Transverse colon (tissue), 4 donors: ENCODE measurements at regions not wholly inside any gene's neighbourhood (a gene's known extent, or its start where the extent isn't known, plus 50 kb on each side); places are given as distances from the start of the nearest gene placed in this dataset.

ENCODE experiments used
- DNase-seq: peaks from one replicate; pipeline ENCODE4 v3.0.0-alpha.2; 2019
- H3K27ac ChIP-seq, 4 donors: fragments of 200-600 bp; sonication (generic); 2 replicates each; pipeline ENCODE4 v1.5.1; 2016 to 2018; ENCODE audit warnings: inconsistent platforms in 4 of 4
- H3K27me3 ChIP-seq: fragments of 200-600 bp; sonication (generic); 2 replicates; pipeline ENCODE4 v1.5.1; 2017; ENCODE audit warnings: inconsistent platforms
- H3K36me3 ChIP-seq, 4 donors: fragments of 200-600 bp; sonication (generic); 2 replicates each; pipeline ENCODE4 v1.5.1; 2017 to 2019; ENCODE audit warnings: inconsistent platforms in 4 of 4
- H3K4me1 ChIP-seq, 4 donors: fragments of 200-600 bp; sonication (generic); 2 replicates each; pipeline ENCODE4 v1.5.1; 2017 to 2020; ENCODE audit warnings: inconsistent platforms in 4 of 4
- H3K4me3 ChIP-seq, 4 donors: fragments of 200-600 bp; sonication (generic); 1 replicate in 1 of 4; 2 replicates in 3 of 4; pipeline versions ENCODE4 v1.5.1 to v1.6.1; 2017 to 2019; ENCODE audit warnings: inconsistent platforms in 4 of 4
- H3K9me3 ChIP-seq, 2 donors: fragments of 200-600 bp; sonication (generic); 2 replicates each; pipeline ENCODE4 v1.5.1; 2017 to 2019; ENCODE audit warnings: inconsistent platforms in 2 of 2
- CTCF ChIP-seq, 5 experiments: fragments of 200-600 bp in 3 of 5; fragments of 450-650 bp in 2 of 5; sonication (generic) in 3 of 5; IDR thresholded peaks; 1 replicate in 2 of 5; 2 replicates in 3 of 5; pipeline ENCODE4 v1.5.1; 2016 to 2017; ENCODE audit warnings: antibody characterized with exemption in 5 of 5, inconsistent platforms in 3 of 5, mild to moderate bottlenecking in 2 of 5, moderate library complexity in 1 of 5
- EP300 ChIP-seq: sonication (generic); formaldehyde crosslinking; IDR thresholded peaks from one replicate; pipeline ENCODE4 v1.6.1; 2017; ENCODE audit warnings: antibody characterized with exemption, low read depth
- POLR2A ChIP-seq: fragments of 450-650 bp; IDR thresholded peaks from one replicate; pipeline ENCODE4 v1.6.1; 2016; ENCODE audit warnings: antibody characterized with exemption, mild to moderate bottlenecking, moderate library complexity
- POLR2AphosphoS5 ChIP-seq, 3 donors: sonication (generic); formaldehyde crosslinking; IDR thresholded peaks; one replicate each; pipeline ENCODE4 v1.6.1; 2016; ENCODE audit warnings: antibody characterized with exemption in 3 of 3
- WGBS, 2 donors: methylation state at CpG; one replicate each; pipeline ENCODE4 v1.1.5; 2018; ENCODE audit warnings: low coverage in 1 of 2; 5-methylcytosine and 5-hydroxymethylcytosine counted together
- in situ Hi-C, 4 donors: fragments of 200-750 bp; cut with MboI; loops; one replicate each; pipeline versions ENCODE4 v1.15.0 to v1.15.1; 2017; ENCODE audit warnings: low sequenced_read_pairs in 3 of 4, low pct_ligation_motif_present in 1 of 4, low pct_unique_long_range_greater_than_20kb in 1 of 4
- intact Hi-C: fragments of 100-400 bp; cut with DNase I; formaldehyde crosslinking; loops from one replicate; pipeline ENCODE4 v1.15.1; 2023; ENCODE audit warnings: low total_unique reads

- intact Hi-C loops: no loop called here
- no peak for DNase-seq
- no peaks in the 10 kb centered on the region for H3K9me3 ChIP-seq
- H3K4me1 ChIP-seq: no peaks in the 10 kb centered on the region
- in situ Hi-C loops: no loop called here
- WGBS, 2 donors: 74 to 75% methylated on average over 2 of the region's 2 CpGs
- no peaks in the 10 kb centered on the region for H3K27me3 ChIP-seq
- no peak overlapping the region for H3K27ac ChIP-seq
- no peak for TF ChIP-seq CTCF (IDR thresholded peaks at IDR 0.05)
- H3K36me3 ChIP-seq: no peaks in the 10 kb centered on the region
- no peak overlapping the region for H3K4me3 ChIP-seq
These were observed 280.3 kb downstream of the KLF5 start for GRCh38 chr13:73339086-73339485.

GRCh38 chr13:73338389-73338788 is 279.6 kb downstream of the KLF5 start:
- no peak for DNase-seq
- WGBS, 2 donors: 72 to 83% methylated on average over 3 of the region's 3 CpGs
- Histone ChIP-seq H3K36me3 (no peaks in the 10 kb centered on the region), H3K4me3 (no peak overlapping the region), H3K27ac (no peak overlapping the region), H3K27me3 (no peaks in the 10 kb centered on the region), H3K4me1 (no peaks in the 10 kb centered on the region), H3K9me3 (no peaks in the 10 kb centered on the region)
- intact Hi-C loops: no loop called here
- in situ Hi-C loops: no loop called here
- TF ChIP-seq CTCF (IDR thresholded peaks at IDR 0.05) (no peak), POLR2AphosphoS5 (IDR thresholded peaks at IDR 0.05) (no peak), EP300 (no peak), POLR2A (no peak)

GRCh38 chr13:73337532-73337931 is 278.7 kb downstream of the KLF5 start:
- no peaks in the 10 kb centered on the region for H3K36me3 ChIP-seq
- H3K27me3 ChIP-seq: no peaks in the 10 kb centered on the region
- H3K9me3 ChIP-seq: no peaks in the 10 kb centered on the region
- H3K4me3 ChIP-seq: no peak overlapping the region
- H3K27ac ChIP-seq: no peak overlapping the region
- 88 to 96% methylated on average over 2 of the region's 2 CpGs for WGBS, 2 donors
- in situ Hi-C loops (no loop called here), intact Hi-C loops (no loop called here)
- no peak for DNase-seq
- no peaks in the 10 kb centered on the region for H3K4me1 ChIP-seq
- no peak for TF ChIP-seq POLR2A

- intact Hi-C loops: no loop called here
- no peaks in the 10 kb centered on the region for H3K4me1 ChIP-seq
- no peaks in the 10 kb centered on the region for H3K27me3 ChIP-seq
- no peaks in the 10 kb centered on the region for H3K9me3 ChIP-seq
- no peak overlapping the region for H3K4me3 ChIP-seq
- TF ChIP-seq CTCF (IDR thresholded peaks at IDR 0.05) (no peak), POLR2A (no peak), EP300 (no peak), POLR2AphosphoS5 (IDR thresholded peaks at IDR 0.05) (no peak)
- in situ Hi-C loops: no loop called here
- 68 to 88% methylated on average over 4 of the region's 4 CpGs for WGBS, 2 donors
- no peaks in the 10 kb centered on the region for H3K36me3 ChIP-seq
- H3K27ac ChIP-seq: no peak overlapping the region
- DNase-seq: no peak
These were observed 278.0 kb downstream of the KLF5 start for GRCh38 chr13:73336773-73337172.

- WGBS, 2 donors: 85 to 92% methylated on average over 4 to 7 of the region's 7 CpGs
- DNase-seq: no peak
- no peaks in the 10 kb centered on the region for H3K4me1 ChIP-seq
- no peaks in the 10 kb centered on the region for H3K27me3 ChIP-seq
- H3K27ac ChIP-seq: no peak overlapping the region
- intact Hi-C loops (no loop called here), in situ Hi-C loops (no loop called here)
- H3K36me3 ChIP-seq: no peaks in the 10 kb centered on the region
- H3K9me3 ChIP-seq: no peaks in the 10 kb centered on the region
- H3K4me3 ChIP-seq: no peak overlapping the region
- no peak for TF ChIP-seq POLR2A
- TF ChIP-seq POLR2AphosphoS5 (IDR thresholded peaks at IDR 0.05): no peak
- TF ChIP-seq CTCF (IDR thresholded peaks at IDR 0.05): no peak
- TF ChIP-seq EP300: no peak
These were observed 277.1 kb downstream of the KLF5 start for GRCh38 chr13:73335944-73336343.
